HEK293 (cell line): ENCODE measurements at regions not wholly inside any gene's neighbourhood (a gene's known extent, or its start where the extent isn't known, plus 50 kb on each side); places are given as distances from the start of the nearest gene placed in this dataset.

Experiments
- EGR2 ChIP-seq: fragments of 450-650 bp; formaldehyde crosslinking; IDR thresholded peaks from 2 replicates; pipeline ENCODE4 v1.5.1; 2016; ENCODE audit warnings: low read depth, missing biosample characterization, missing genetic modification characterization
- SP2 ChIP-seq: fragments of 450-650 bp; formaldehyde crosslinking; IDR thresholded peaks from 2 replicates; pipeline ENCODE4 v1.5.1; 2016; ENCODE audit warnings: missing biosample characterization, missing genetic modification characterization
- ZFP37 ChIP-seq: fragments of 450-650 bp; formaldehyde crosslinking; IDR thresholded peaks from 2 replicates; pipeline ENCODE4 v1.5.1; 2016; ENCODE audit warnings: missing biosample characterization, missing genetic modification characterization
- ZNF184 ChIP-seq: fragments of 450-650 bp; IDR thresholded peaks from 2 replicates; pipeline ENCODE4 v1.5.1; 2018; ENCODE audit warnings: missing biosample characterization, mild to moderate bottlenecking, missing genetic modification characterization
- ZNF223 ChIP-seq: fragments of 450-650 bp; formaldehyde crosslinking; IDR thresholded peaks from 2 replicates; pipeline ENCODE4 v1.5.1; 2016; ENCODE audit warnings: missing biosample characterization, missing genetic modification characterization
- ZNF558 ChIP-seq: fragments of 450-650 bp; formaldehyde crosslinking; IDR thresholded peaks from 2 replicates; pipeline ENCODE4 v1.5.1; 2016; ENCODE audit warnings: missing biosample characterization, missing genetic modification characterization
- ZNF610 ChIP-seq: fragments of 450-650 bp; formaldehyde crosslinking; IDR thresholded peaks from 2 replicates; pipeline ENCODE4 v1.5.1; 2016; ENCODE audit warnings: missing biosample characterization, missing genetic modification characterization, borderline replicate concordance
- ZNF701 ChIP-seq: fragments of 450-650 bp; formaldehyde crosslinking; IDR thresholded peaks from 2 replicates; pipeline ENCODE4 v1.5.1; 2016; ENCODE audit warnings: missing biosample characterization, missing genetic modification characterization
- TF ChIP-seq, protein P1 (sequence below): fragments of 450-650 bp; formaldehyde crosslinking; IDR thresholded peaks from 2 replicates; pipeline ENCODE4 v1.5.1; 2016; ENCODE audit warnings: missing biosample characterization, missing genetic modification characterization
- TF ChIP-seq, protein P2 (sequence below): IDR thresholded peaks from 2 replicates; pipeline ENCODE4 v1.6.1; 2011; ENCODE audit warnings: mild to moderate bottlenecking, low read depth, low read length, borderline replicate concordance

DNA sequence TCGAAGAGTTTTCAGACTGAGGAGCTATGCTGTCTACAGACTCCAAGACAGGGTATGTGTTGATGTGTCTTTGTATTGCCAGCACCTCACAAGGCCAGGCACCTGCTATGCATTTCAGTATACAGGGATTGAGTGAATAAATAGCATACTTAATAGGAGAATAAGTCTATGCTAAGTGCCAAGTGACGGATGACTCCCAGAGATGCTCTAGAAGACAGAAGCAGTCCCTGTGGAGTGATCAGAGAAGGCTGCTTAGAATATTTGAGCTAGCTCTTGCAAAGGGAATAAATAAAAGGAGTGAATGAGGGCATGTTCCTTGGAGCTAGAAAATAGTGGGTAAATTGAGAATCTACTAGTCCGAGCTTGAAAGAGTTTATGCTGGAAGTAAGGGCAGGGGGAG, 346.4 kb downstream of the GATA3 start:
- TF ChIP-seq, protein P1, sequence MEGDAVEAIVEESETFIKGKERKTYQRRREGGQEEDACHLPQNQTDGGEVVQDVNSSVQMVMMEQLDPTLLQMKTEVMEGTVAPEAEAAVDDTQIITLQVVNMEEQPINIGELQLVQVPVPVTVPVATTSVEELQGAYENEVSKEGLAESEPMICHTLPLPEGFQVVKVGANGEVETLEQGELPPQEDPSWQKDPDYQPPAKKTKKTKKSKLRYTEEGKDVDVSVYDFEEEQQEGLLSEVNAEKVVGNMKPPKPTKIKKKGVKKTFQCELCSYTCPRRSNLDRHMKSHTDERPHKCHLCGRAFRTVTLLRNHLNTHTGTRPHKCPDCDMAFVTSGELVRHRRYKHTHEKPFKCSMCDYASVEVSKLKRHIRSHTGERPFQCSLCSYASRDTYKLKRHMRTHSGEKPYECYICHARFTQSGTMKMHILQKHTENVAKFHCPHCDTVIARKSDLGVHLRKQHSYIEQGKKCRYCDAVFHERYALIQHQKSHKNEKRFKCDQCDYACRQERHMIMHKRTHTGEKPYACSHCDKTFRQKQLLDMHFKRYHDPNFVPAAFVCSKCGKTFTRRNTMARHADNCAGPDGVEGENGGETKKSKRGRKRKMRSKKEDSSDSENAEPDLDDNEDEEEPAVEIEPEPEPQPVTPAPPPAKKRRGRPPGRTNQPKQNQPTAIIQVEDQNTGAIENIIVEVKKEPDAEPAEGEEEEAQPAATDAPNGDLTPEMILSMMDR (tag by site-specific recombination): no peak
- TF ChIP-seq ZFP37 (tag by site-specific recombination) (no peak), ZNF223 (no peak), ZNF610 (no peak), ZNF701 (tag by site-specific recombination) (no peak), EGR2 (no peak), SP2 (tag by site-specific recombination) (no peak), ZNF184 (tag by site-specific recombination) (no peak), ZNF558 (tag by site-specific recombination) (no peak)
- TF ChIP-seq, protein P2, sequence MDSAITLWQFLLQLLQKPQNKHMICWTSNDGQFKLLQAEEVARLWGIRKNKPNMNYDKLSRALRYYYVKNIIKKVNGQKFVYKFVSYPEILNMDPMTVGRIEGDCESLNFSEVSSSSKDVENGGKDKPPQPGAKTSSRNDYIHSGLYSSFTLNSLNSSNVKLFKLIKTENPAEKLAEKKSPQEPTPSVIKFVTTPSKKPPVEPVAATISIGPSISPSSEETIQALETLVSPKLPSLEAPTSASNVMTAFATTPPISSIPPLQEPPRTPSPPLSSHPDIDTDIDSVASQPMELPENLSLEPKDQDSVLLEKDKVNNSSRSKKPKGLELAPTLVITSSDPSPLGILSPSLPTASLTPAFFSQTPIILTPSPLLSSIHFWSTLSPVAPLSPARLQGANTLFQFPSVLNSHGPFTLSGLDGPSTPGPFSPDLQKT: no peak
